Loucy (cell line): ENCODE measurements at regions not wholly inside any gene's neighbourhood (a gene's known extent, or its start where the extent isn't known, plus 50 kb on each side); places are given as distances from the start of the nearest gene placed in this dataset.

Experiments used
- EZH2phosphoT487 ChIP-seq: fragments of 200-600 bp; IDR thresholded peaks from 2 replicates; pipeline ENCODE4 v1.6.1; 2018; ENCODE audit warnings: antibody characterized with exemption, mild to moderate bottlenecking, moderate library complexity, borderline replicate concordance
- TF ChIP-seq, protein P1 (sequence below): fragments of 200-600 bp; sonication (generic); conservative IDR thresholded peaks from 2 replicates; pipeline ENCODE4 v1.5.1; 2014; ENCODE audit warnings: mild to moderate bottlenecking, antibody characterized with exemption, low read length

DNA sequence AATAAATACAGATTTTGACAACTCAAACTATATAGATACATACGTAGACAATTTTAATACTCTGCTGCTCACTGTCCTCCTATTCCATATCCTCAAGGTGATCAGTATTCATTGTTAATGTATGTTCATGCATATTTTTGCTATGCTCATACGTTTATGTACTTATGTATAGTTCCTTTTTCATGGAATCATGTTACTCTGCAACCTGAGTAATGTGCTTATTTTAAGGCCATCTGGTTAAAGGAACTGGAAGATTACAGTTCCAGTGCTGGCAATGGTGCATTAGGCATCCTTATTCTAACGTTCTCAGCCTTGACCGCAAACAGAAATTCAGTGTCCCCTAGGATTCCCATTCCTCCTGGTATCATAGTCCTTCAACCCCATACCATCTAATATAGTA is 385.0 kb upstream of the TNP1 start:
- TF ChIP-seq, protein P1, sequence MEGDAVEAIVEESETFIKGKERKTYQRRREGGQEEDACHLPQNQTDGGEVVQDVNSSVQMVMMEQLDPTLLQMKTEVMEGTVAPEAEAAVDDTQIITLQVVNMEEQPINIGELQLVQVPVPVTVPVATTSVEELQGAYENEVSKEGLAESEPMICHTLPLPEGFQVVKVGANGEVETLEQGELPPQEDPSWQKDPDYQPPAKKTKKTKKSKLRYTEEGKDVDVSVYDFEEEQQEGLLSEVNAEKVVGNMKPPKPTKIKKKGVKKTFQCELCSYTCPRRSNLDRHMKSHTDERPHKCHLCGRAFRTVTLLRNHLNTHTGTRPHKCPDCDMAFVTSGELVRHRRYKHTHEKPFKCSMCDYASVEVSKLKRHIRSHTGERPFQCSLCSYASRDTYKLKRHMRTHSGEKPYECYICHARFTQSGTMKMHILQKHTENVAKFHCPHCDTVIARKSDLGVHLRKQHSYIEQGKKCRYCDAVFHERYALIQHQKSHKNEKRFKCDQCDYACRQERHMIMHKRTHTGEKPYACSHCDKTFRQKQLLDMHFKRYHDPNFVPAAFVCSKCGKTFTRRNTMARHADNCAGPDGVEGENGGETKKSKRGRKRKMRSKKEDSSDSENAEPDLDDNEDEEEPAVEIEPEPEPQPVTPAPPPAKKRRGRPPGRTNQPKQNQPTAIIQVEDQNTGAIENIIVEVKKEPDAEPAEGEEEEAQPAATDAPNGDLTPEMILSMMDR = no peak
- no peak for TF ChIP-seq EZH2phosphoT487
